Heart right ventricle (tissue), 16 donors: ENCODE measurements at regions not wholly inside any gene's neighbourhood (a gene's known extent, or its start where the extent isn't known, plus 50 kb on each side); places are given as distances from the start of the nearest gene placed in this dataset.

ENCODE experiments used
- ATAC-seq, 8 donors: fragments of 200-7000 bp; cut with Tn5 transposase; one replicate each; pipeline ENCODE4 v1.9.1; 2020; ENCODE audit warnings: mild to moderate bottlenecking in 8 of 8, moderate library complexity in 8 of 8, moderate number of reproducible peaks in 1 of 8
- DNase-seq, 2 donors: peaks; one replicate each; pipeline ENCODE4 v3.0.0-alpha.2; 2020
- H3K27ac ChIP-seq, 10 donors: fragments of 200-600 bp; sonication (generic) in 2 of 10; one replicate each; pipeline versions ENCODE4 v1.5.0 to v1.8.0; 2020 to 2022; ENCODE audit warnings: mild to moderate bottlenecking in 3 of 10
- H3K27me3 ChIP-seq, 7 donors: fragments of 200-600 bp; one replicate each; pipeline ENCODE4 v1.8.0; 2021 to 2022; ENCODE audit warnings: mild to moderate bottlenecking in 2 of 7
- H3K36me3 ChIP-seq, 9 donors: fragments of 200-600 bp; sonication (generic) in 1 of 9; one replicate each; pipeline versions ENCODE4 v1.5.0 to v1.8.0; 2020 to 2022; ENCODE audit warnings: mild to moderate bottlenecking in 2 of 9
- H3K4me1 ChIP-seq, 9 donors: fragments of 200-600 bp; sonication (generic) in 1 of 9; one replicate each; pipeline versions ENCODE4 v1.5.0 to v1.8.0; 2020 to 2022; ENCODE audit warnings: mild to moderate bottlenecking in 4 of 9
- H3K4me3 ChIP-seq, 10 donors: fragments of 200-600 bp; sonication (generic) in 2 of 10; one replicate each; pipeline versions ENCODE4 v1.5.0 to v1.8.0; 2020 to 2022; ENCODE audit warnings: mild to moderate bottlenecking in 7 of 10, moderate library complexity in 2 of 10
- H3K9me3 ChIP-seq, 11 donors: fragments of 200-600 bp in 10 of 11; sonication (generic) in 2 of 11; one replicate each; pipeline versions ENCODE4 v1.5.0 to v1.8.0; 2013 to 2022; ENCODE audit warnings: mild to moderate bottlenecking in 2 of 11, control low read depth in 1 of 11, moderate library complexity in 1 of 11
- WGBS, 2 donors: extraction: QIAGEN DNeasy Blood & Tissue Kit; methylation state at CpG; one replicate each; pipeline ENCODE4 v1.1.7; 2013; ENCODE audit warnings: inconsistent platforms in 1 of 2; 5-methylcytosine and 5-hydroxymethylcytosine counted together
- intact Hi-C, 10 donors: fragments of 100-400 bp; cut with DNase I; formaldehyde crosslinking; loops; one replicate each; pipeline versions ENCODE4 v1.11.1 to v1.14.2; 2022
- TF ChIP-seq, protein P1 (sequence below), 9 donors: fragments of 200-600 bp; sonication (generic) in 2 of 9; IDR thresholded peaks; one replicate each; pipeline versions ENCODE4 v1.5.0 to v1.8.0; 2021 to 2022; ENCODE audit warnings: antibody characterized with exemption in 9 of 9, mild to moderate bottlenecking in 5 of 9, moderate library complexity in 1 of 9
- donor health status: Arrhythmogenic right ventricular cardiomyopathy.
- donor health status: ischemic (EF 13 %, LVEDD 7.1; RV severe dilation, severe dysfunction).
- donor health status: healthy with polysubstance abuse.
- donor health status: DM: no; HTN: yes; CAD: no.
- donor health status: DM: no; HTN: no; CAD: no.
- donor health status: ischemic (EF 25% LVEDD 6.9; RV normal size, moderate dysfunction).
- donor health status: ischemic (EF 25% LVEDD 5.7; RV mildly dilated, moderate dysfunction).
- donor health status: healthy.
- donor health status: DM: yes; HTN: yes; CAD: no.
- donor health status: Ischemic cardiomyopathy.
- donor health status: ischemic (EF 35%, LVEDD 5.7; RV mildly dilated, moderate dysfunction).
- donor health status: nonischemic (EF 11% LVEDD 7.7; RV severe dilation, severe dysfunction).
- donor health status: DM: yes; HTN: yes; CAD: no.
- donor health status: PGD.
- donor health status: ischemic (EF 29% LVEDD 5.4; RV normal size, mild dysfunction).
- donor health status: nonischemic (EF 23%, LVEDD 6.1; RV moderate dilation, normal function).

DNA sequence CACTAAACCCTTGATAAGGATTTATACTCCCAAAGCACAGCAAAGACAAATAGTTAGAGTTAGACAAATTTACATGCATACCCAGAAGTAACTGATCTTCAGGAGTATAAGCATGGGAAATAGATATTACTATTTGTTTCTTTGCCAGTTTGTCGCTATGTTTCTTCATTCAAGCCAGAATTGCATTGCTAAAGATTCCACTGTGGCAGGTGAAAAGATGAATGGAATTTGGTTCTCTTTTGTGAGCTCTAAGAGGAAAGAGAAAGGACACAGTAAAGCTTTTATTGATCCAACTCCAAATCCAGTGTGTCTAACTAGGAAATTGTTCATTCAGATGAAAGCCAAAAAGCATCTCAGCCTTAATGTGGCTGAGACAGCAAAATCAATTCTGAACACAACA is 292.3 kb upstream of the SPRY2 start:
- Histone ChIP-seq H3K4me1 (peaks cover 0 to 16% (median 7%) of the 10 kb centered on the region in 9 donors), H3K9me3 (no peaks in the 10 kb centered on the region), H3K4me3 (no peak overlapping the region), H3K27me3 (no peaks in the 10 kb centered on the region), H3K27ac (no peak overlapping the region), H3K36me3 (no peaks in the 10 kb centered on the region)
- 79 to 92% methylated on average over 1 of the region's 1 CpG for WGBS, 2 donors
- ATAC-seq: no peak
- no peak for DNase-seq
- intact Hi-C loops: loop anchor here in 1 of 10 donors (10.0 kb wide), 1 partner anchor 88 kb away; no protein-coding TSS in a partner anchor
- TF ChIP-seq, protein P1, sequence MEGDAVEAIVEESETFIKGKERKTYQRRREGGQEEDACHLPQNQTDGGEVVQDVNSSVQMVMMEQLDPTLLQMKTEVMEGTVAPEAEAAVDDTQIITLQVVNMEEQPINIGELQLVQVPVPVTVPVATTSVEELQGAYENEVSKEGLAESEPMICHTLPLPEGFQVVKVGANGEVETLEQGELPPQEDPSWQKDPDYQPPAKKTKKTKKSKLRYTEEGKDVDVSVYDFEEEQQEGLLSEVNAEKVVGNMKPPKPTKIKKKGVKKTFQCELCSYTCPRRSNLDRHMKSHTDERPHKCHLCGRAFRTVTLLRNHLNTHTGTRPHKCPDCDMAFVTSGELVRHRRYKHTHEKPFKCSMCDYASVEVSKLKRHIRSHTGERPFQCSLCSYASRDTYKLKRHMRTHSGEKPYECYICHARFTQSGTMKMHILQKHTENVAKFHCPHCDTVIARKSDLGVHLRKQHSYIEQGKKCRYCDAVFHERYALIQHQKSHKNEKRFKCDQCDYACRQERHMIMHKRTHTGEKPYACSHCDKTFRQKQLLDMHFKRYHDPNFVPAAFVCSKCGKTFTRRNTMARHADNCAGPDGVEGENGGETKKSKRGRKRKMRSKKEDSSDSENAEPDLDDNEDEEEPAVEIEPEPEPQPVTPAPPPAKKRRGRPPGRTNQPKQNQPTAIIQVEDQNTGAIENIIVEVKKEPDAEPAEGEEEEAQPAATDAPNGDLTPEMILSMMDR (IDR thresholded peaks at IDR 0.05): no peak

DNA sequence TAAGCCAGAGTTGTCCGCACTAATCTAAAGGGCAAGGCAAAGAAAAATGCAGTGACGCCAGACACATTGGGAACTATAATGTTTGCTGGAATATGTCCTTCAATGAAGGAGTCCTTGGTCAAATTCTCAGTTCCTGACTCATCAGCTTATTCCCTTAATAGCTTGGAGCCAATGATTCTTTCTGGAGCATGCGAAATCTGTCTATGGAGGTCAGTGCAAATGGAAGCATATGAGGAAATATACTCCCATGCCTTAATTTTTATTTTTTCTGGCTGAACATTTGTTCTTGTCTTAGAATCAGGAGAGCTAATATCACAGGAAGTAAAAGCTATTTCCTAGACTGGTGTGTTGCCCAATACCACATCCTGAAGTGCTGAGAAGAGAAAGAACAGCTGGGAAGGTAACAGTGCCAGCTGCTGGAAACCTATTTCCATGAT is 289.8 kb upstream of the SPRY2 start:
- DNase-seq (peak in 1 of 2 donors; percentile 30), ATAC-seq (peak; percentile 81 to 96 (median 92))
- H3K4me3 ChIP-seq: no peak overlapping the region
- H3K27ac ChIP-seq: peak overlapping the region in 9 of 10 donors; percentile 22 to 72 (median 55)
- H3K9me3 ChIP-seq: no peaks in the 10 kb centered on the region
- WGBS, 2 donors: 58 to 63% methylated on average over 3 of the region's 3 CpGs
- no peaks in the 10 kb centered on the region for H3K27me3 ChIP-seq
- H3K4me1 ChIP-seq: peaks cover 0 to 16% (median 7%) of the 10 kb centered on the region in 9 donors
- TF ChIP-seq, protein P1 (IDR thresholded peaks at IDR 0.05): no peak
- no peaks in the 10 kb centered on the region for H3K36me3 ChIP-seq
- intact Hi-C loops: loop anchor here in 1 of 10 donors (10.0 kb wide), 1 partner anchor 86 kb away; no protein-coding TSS in a partner anchor

DNA sequence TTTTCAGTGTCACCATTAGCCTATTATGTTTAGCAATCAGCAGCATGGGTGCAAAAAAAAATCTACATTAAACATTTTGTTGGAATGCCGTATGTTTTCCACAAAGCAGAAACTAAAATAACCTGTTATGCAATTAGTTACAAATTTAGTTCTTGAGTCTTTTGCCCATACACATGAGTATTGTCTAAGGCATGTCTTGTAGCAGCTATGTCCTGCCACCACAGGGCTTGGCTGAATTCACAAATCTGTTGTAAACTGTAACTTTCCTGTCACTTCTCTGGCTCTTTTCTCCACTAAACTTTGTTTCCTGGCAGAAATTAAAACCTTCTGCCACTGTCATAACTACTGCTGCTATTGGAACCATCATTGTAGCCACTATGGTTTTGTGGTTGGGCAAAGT is 277.9 kb upstream of the SPRY2 start:
- intact Hi-C loops: no loop called here
- no peaks in the 10 kb centered on the region for H3K4me1 ChIP-seq
- H3K27me3 ChIP-seq: no peaks in the 10 kb centered on the region
- H3K36me3 ChIP-seq: no peaks in the 10 kb centered on the region
- DNase-seq: no peak
- no peaks in the 10 kb centered on the region for H3K9me3 ChIP-seq
- H3K27ac ChIP-seq: no peak overlapping the region
- no peak overlapping the region for H3K4me3 ChIP-seq
- 5 to 70% methylated on average over 1 of the region's 1 CpG for WGBS, 2 donors
- TF ChIP-seq, protein P1 (IDR thresholded peaks at IDR 0.05): no peak
- ATAC-seq: no peak

DNA sequence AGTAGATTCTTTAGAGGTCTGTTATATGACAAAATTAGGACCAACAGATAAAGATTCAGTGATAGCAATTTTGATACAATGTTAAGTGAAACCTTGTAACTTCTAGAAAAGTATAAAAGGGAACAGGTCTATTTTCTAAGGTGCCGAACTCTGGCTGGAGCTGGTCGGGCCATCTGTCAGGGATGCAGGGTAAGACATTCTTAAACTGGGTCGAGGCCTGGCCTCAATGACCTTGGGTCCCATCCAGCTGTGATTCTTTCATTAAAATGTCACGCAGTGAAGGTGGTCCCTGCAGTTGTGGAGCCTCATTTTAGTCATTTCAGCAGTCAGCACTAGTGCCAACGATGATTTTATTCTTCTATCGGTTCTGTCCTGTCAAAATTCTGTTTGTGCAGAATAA is 271.9 kb upstream of the SPRY2 start:
- no peak overlapping the region for H3K4me3 ChIP-seq
- peak overlapping the region in 5 of 10 donors; percentile 17 to 50 (median 31) for H3K27ac ChIP-seq
- WGBS, 2 donors: 68 to 73% methylated on average over 6 of the region's 6 CpGs
- H3K27me3 ChIP-seq: no peaks in the 10 kb centered on the region
- intact Hi-C loops: no loop called here
- TF ChIP-seq, protein P1 (IDR thresholded peaks at IDR 0.05): no peak
- no peaks in the 10 kb centered on the region for H3K9me3 ChIP-seq
- DNase-seq (no peak), ATAC-seq (peak in 1 of 8 donors; percentile 20)
- H3K36me3 ChIP-seq: no peaks in the 10 kb centered on the region
- H3K4me1 ChIP-seq: peaks cover 0 to 4% (median 0%) of the 10 kb centered on the region in 9 donors
